ENCODE measurements at regions not wholly inside any gene's neighbourhood (a gene's known extent, or its start where the extent isn't known, plus 50 kb on each side); places are given as distances from the start of the nearest gene placed in this dataset.

DNA sequence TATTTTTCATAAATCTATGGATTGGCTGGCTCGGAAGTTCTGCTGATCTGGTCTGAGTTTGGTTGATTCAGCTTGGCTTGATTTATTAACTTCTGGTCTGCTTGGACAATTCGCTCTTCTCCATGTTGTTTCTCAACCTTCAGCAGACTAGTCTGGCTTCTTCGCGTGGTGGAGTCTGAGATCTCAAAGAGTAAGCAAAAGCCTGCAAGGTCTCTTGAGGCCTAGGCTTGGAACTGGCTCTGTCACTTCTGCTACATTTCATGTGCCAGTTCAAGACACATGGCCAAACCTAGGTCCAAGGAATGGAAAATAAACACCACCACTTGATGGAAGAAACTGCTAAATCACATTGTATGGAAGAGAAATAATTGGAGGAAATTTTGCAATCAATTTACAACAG lies 115.1 kb upstream of the JAG1 start:
- TF ChIP-seq POLR2A (IDR thresholded peaks at IDR 0.05; ENCODE audit: low read length) (no peak), GATA1 (IDR thresholded peaks at IDR 0.05; ENCODE audit: low read depth, low read length) (no peak)
